ENCODE measurements at regions not wholly inside any gene's neighbourhood (a gene's known extent, or its start where the extent isn't known, plus 50 kb on each side); places are given as distances from the start of the nearest gene placed in this dataset.

DNA sequence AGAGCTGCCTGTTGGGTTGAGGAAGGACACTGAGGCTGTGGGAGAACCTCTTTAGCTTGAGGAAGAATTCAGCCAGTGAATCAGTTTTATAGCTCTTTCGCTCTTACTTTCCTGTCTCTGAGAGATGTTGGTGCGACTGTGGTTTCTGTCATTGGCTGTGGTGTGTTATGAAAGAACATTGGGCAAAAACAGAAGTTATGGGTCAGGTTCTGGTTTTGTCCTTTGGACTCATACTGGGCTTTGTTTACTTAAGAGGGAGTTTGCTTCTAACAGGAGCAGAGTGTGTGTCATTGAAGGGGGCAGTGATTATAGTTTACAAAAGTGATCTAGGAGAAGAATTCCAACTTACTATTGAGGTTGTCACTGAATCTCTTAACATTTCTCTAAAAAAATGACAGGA, 97.0 kb downstream of the TLR5 start:
- TF ChIP-seq CSDC2 (CRISPR knock-in tag; IDR thresholded peaks at IDR 0.05) (no peak), TCF4 (CRISPR knock-in tag; IDR thresholded peaks at IDR 0.05; ENCODE audit: borderline replicate concordance) (no peak), OSR1 (CRISPR knock-in tag; IDR thresholded peaks at IDR 0.05) (no peak), ZNF8 (CRISPR knock-in tag; IDR thresholded peaks at IDR 0.05) (no peak), ZNF70 (CRISPR knock-in tag; IDR thresholded peaks at IDR 0.05) (no peak), TOX (CRISPR knock-in tag; IDR thresholded peaks at IDR 0.05; ENCODE audit: borderline replicate concordance) (no peak), ZFP30 (CRISPR knock-in tag; IDR thresholded peaks at IDR 0.05) (no peak), RARB (CRISPR knock-in tag; IDR thresholded peaks at IDR 0.05) (no peak), GLIS3 (CRISPR knock-in tag; IDR thresholded peaks at IDR 0.05) (no peak)
- TF ChIP-seq, protein P1, sequence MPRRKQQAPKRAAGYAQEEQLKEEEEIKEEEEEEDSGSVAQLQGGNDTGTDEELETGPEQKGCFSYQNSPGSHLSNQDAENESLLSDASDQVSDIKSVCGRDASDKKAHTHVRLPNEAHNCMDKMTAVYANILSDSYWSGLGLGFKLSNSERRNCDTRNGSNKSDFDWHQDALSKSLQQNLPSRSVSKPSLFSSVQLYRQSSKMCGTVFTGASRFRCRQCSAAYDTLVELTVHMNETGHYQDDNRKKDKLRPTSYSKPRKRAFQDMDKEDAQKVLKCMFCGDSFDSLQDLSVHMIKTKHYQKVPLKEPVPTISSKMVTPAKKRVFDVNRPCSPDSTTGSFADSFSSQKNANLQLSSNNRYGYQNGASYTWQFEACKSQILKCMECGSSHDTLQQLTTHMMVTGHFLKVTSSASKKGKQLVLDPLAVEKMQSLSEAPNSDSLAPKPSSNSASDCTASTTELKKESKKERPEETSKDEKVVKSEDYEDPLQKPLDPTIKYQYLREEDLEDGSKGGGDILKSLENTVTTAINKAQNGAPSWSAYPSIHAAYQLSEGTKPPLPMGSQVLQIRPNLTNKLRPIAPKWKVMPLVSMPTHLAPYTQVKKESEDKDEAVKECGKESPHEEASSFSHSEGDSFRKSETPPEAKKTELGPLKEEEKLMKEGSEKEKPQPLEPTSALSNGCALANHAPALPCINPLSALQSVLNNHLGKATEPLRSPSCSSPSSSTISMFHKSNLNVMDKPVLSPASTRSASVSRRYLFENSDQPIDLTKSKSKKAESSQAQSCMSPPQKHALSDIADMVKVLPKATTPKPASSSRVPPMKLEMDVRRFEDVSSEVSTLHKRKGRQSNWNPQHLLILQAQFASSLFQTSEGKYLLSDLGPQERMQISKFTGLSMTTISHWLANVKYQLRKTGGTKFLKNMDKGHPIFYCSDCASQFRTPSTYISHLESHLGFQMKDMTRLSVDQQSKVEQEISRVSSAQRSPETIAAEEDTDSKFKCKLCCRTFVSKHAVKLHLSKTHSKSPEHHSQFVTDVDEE (CRISPR knock-in tag; IDR thresholded peaks at IDR 0.05), result no peak
